ENCODE measurements at regions not wholly inside any gene's neighbourhood (a gene's known extent, or its start where the extent isn't known, plus 50 kb on each side); places are given as distances from the start of the nearest gene placed in this dataset.

GRCh38 chr5:68116868-68117411, 98.6 kb upstream of the PIK3R1 start:
- Histone ChIP-seq H3K79me2 (ENCODE audit: control insufficient read depth, insufficient read depth, low read length) (no peaks in the 10 kb centered on the region), H3K9me1 (ENCODE audit: control insufficient read depth, extremely low read depth, insufficient read depth, low read length) (no peaks in the 10 kb centered on the region), H3K4me2 (ENCODE audit: control insufficient read depth, extremely low read depth, insufficient read depth, low read depth, low read length) (no peak overlapping the region), H4K20me1 (ENCODE audit: control insufficient read depth, extremely low read depth, insufficient read depth, low read length) (no peaks in the 10 kb centered on the region), H3K9ac (ENCODE audit: control insufficient read depth, extremely low read depth, insufficient read depth, low read length) (no peak overlapping the region), H3K27me3 (ENCODE audit: control insufficient read depth, extremely low read depth, insufficient read depth, low read length) (no peaks in the 10 kb centered on the region), H3K27ac (ENCODE audit: control insufficient read depth, insufficient read depth, low read length) (no peak overlapping the region), H3K4me1 (ENCODE audit: control insufficient read depth, extremely low read depth, insufficient read depth, low read length) (peaks cover 4% of the 10 kb centered on the region), H3K36me3 (ENCODE audit: control insufficient read depth in 2 of 2, extremely low read depth in 1 of 2, insufficient read depth in 2 of 2, low read length in 2 of 2) (no peaks in the 10 kb centered on the region), H3K4me3 (ENCODE audit: control insufficient read depth in 2 of 3, extremely low read depth in 1 of 3, insufficient read depth in 2 of 3, low read depth in 1 of 3, low read length in 3 of 3) (no peak overlapping the region), H2AFZ (ENCODE audit: control insufficient read depth, low read length) (no peak overlapping the region), H3K9me3 (ENCODE audit: control insufficient read depth, low read depth, low read length) (no peaks in the 10 kb centered on the region)
- FAIRE-seq (no peak), DNase-seq (ENCODE audit: low read depth, low spot score) (no peak)
- dilution Hi-C loops (cut with MboI; ENCODE audit: extremely low pct_ligation_motif_present, low sequenced_read_pairs) = no loop called here
- no peak for TF ChIP-seq EZH2 (IDR thresholded peaks at IDR 0.05; ENCODE audit: low read length)
- TF ChIP-seq, protein P1, sequence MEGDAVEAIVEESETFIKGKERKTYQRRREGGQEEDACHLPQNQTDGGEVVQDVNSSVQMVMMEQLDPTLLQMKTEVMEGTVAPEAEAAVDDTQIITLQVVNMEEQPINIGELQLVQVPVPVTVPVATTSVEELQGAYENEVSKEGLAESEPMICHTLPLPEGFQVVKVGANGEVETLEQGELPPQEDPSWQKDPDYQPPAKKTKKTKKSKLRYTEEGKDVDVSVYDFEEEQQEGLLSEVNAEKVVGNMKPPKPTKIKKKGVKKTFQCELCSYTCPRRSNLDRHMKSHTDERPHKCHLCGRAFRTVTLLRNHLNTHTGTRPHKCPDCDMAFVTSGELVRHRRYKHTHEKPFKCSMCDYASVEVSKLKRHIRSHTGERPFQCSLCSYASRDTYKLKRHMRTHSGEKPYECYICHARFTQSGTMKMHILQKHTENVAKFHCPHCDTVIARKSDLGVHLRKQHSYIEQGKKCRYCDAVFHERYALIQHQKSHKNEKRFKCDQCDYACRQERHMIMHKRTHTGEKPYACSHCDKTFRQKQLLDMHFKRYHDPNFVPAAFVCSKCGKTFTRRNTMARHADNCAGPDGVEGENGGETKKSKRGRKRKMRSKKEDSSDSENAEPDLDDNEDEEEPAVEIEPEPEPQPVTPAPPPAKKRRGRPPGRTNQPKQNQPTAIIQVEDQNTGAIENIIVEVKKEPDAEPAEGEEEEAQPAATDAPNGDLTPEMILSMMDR (optimal IDR thresholded peaks at IDR 0.05 in 1 of 3, IDR thresholded peaks at IDR 0.05 in 1 of 3, conservative IDR thresholded peaks at IDR 0.05 in 1 of 3; ENCODE audit: extremely low read depth in 1 of 3, insufficient read depth in 2 of 3, low read length in 3 of 3) = no peak

DNA sequence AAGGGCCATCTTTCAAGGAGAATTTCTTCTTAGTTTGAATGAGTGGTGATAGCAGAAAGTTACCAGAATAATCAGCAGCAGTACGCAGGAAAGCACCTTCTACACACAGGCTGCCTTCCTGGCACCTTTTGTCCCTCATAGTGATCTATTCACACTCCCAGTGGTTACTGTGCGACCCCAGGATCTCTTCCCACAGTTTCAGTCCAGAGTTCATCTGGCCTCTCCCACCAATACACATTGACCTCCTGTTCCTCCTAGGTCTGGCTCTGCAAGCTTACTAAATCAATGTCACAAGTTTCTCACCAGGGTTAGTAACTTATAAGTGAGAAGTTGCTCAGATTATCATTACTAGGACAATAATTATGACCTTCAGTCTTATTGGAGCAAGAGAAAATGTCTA, 99.1 kb upstream of the PIK3R1 start:
- Histone ChIP-seq H3K9me1 (ENCODE audit: control insufficient read depth, extremely low read depth, insufficient read depth, low read length) (no peaks in the 10 kb centered on the region), H2AFZ (ENCODE audit: control insufficient read depth, low read length) (no peak overlapping the region), H3K79me2 (ENCODE audit: control insufficient read depth, insufficient read depth, low read length) (no peaks in the 10 kb centered on the region), H3K9ac (ENCODE audit: control insufficient read depth, extremely low read depth, insufficient read depth, low read length) (no peak overlapping the region), H3K36me3 (ENCODE audit: control insufficient read depth in 2 of 2, extremely low read depth in 1 of 2, insufficient read depth in 2 of 2, low read length in 2 of 2) (no peaks in the 10 kb centered on the region), H3K27ac (ENCODE audit: control insufficient read depth, insufficient read depth, low read length) (no peak overlapping the region), H3K27me3 (ENCODE audit: control insufficient read depth, extremely low read depth, insufficient read depth, low read length) (no peaks in the 10 kb centered on the region), H4K20me1 (ENCODE audit: control insufficient read depth, extremely low read depth, insufficient read depth, low read length) (no peaks in the 10 kb centered on the region), H3K4me1 (ENCODE audit: control insufficient read depth, extremely low read depth, insufficient read depth, low read length) (peaks cover 4% of the 10 kb centered on the region), H3K4me2 (ENCODE audit: control insufficient read depth, extremely low read depth, insufficient read depth, low read depth, low read length) (no peak overlapping the region), H3K9me3 (ENCODE audit: control insufficient read depth, low read depth, low read length) (no peaks in the 10 kb centered on the region), H3K4me3 (ENCODE audit: control insufficient read depth in 2 of 3, extremely low read depth in 1 of 3, insufficient read depth in 2 of 3, low read depth in 1 of 3, low read length in 3 of 3) (no peak overlapping the region)
- no peak for FAIRE-seq
- dilution Hi-C loops (cut with MboI; ENCODE audit: extremely low pct_ligation_motif_present, low sequenced_read_pairs) = no loop called here
- TF ChIP-seq, protein P1 (optimal IDR thresholded peaks at IDR 0.05 in 1 of 3, IDR thresholded peaks at IDR 0.05 in 1 of 3, conservative IDR thresholded peaks at IDR 0.05 in 1 of 3; ENCODE audit: extremely low read depth in 1 of 3, insufficient read depth in 2 of 3, low read length in 3 of 3) = no peak
- no peak for TF ChIP-seq EZH2 (IDR thresholded peaks at IDR 0.05; ENCODE audit: low read length)
- DNase-seq (ENCODE audit: low read depth, low spot score) = no peak
